ENCODE measurements at regions not wholly inside any gene's neighbourhood (a gene's known extent, or its start where the extent isn't known, plus 50 kb on each side); places are given as distances from the start of the nearest gene placed in this dataset.

GRCh38 chr1:193753038-193753756 is 566.8 kb upstream of the B3GALT2 start:
- Histone ChIP-seq H3K9me3 (replicated peaks; ENCODE audit: control insufficient read depth, insufficient read depth, low read length) (no peaks in the 10 kb centered on the region), H4K20me1 (replicated peaks; ENCODE audit: control insufficient read depth, extremely low read depth, insufficient read depth, low read length) (no peaks in the 10 kb centered on the region), H3K79me2 (ENCODE audit: control insufficient read depth, insufficient read depth, low read length) (no peaks in the 10 kb centered on the region), H3K27me3 (ENCODE audit: control insufficient read depth in 2 of 2, insufficient read depth in 2 of 2, low read length in 2 of 2) (no peaks in the 10 kb centered on the region), H3K4me1 (ENCODE audit: control insufficient read depth, extremely low read depth, insufficient read depth, low read length) (no peaks in the 10 kb centered on the region), H3K36me3 (ENCODE audit: control insufficient read depth in 2 of 2, extremely low read depth in 1 of 2, insufficient read depth in 2 of 2, low read length in 2 of 2) (no peaks in the 10 kb centered on the region), H2AFZ (ENCODE audit: low read depth, low read length) (no peak overlapping the region), H3K27ac (ENCODE audit: insufficient read depth, low read depth, low read length) (no peak overlapping the region), H3K9ac (replicated peaks; ENCODE audit: extremely low read depth, insufficient read depth, low read length) (no peak overlapping the region), H3K4me3 (replicated peaks in 1 of 3; ENCODE audit: insufficient read depth in 1 of 3, low read depth in 1 of 3, low read length in 3 of 3) (no peak overlapping the region), H3K9me1 (replicated peaks; ENCODE audit: control insufficient read depth, extremely low read depth, insufficient read depth, low read length) (no peaks in the 10 kb centered on the region), H3K4me2 (ENCODE audit: insufficient read depth, low read length) (no peak overlapping the region)
- DNase-seq (ENCODE audit: low read depth, low spot score) (no peak), FAIRE-seq (no peak)
- intact Hi-C loops (cut with micrococcal nuclease) (no loop called here), dilution Hi-C loops (cut with MboI; ENCODE audit: extremely low pct_ligation_motif_present, low sequenced_read_pairs) (no loop called here)
- CTCF ChIA-PET = interaction anchor here (0.5 to 1.2 kb wide), 3 partner anchors 9 to 726 kb away, joined by 3 read pairs; no protein-coding TSS in a partner anchor
- no TSS peak for BruUV-seq (replicated peaks)
- POLR2A ChIA-PET = no interaction called here
- TF ChIP-seq GATA2 (IDR thresholded peaks at IDR 0.05; ENCODE audit: insufficient read depth, insufficient read length, low read depth, low read length) = no peak
- no peak for TF ChIP-seq MYC (IDR thresholded peaks at IDR 0.05; ENCODE audit: low read depth, low read length)
- TF ChIP-seq MAX (IDR thresholded peaks at IDR 0.05; ENCODE audit: insufficient read depth, insufficient read length) = no peak
- no peak for TF ChIP-seq POLR2A (IDR thresholded peaks at IDR 0.05; ENCODE audit: low read depth, low read length)
- TF ChIP-seq EZH2 (IDR thresholded peaks at IDR 0.05; ENCODE audit: borderline replicate concordance, low read depth, low read length, severe bottlenecking) = no peak
- no peak for TF ChIP-seq POLR2AphosphoS5 (IDR thresholded peaks at IDR 0.05; ENCODE audit: insufficient read depth, low read depth, low read length)
- no peak for TF ChIP-seq CTCF (IDR thresholded peaks at IDR 0.05; ENCODE audit: extremely low read depth in 1 of 2, insufficient read depth in 1 of 2, low read depth in 1 of 2, low read length in 2 of 2)
- no peak for TF ChIP-seq JUN (IDR thresholded peaks at IDR 0.05; ENCODE audit: borderline replicate concordance, insufficient read depth, insufficient read length, low read depth)
- no peak for TF ChIP-seq FOS (IDR thresholded peaks at IDR 0.05; ENCODE audit: borderline replicate concordance, insufficient read depth, low read length)
